ENCODE measurements at regions not wholly inside any gene's neighbourhood (a gene's known extent, or its start where the extent isn't known, plus 50 kb on each side); places are given as distances from the start of the nearest gene placed in this dataset.

GRCh38 chr7:67463316-67463715 is 466.7 kb downstream of the TYW1 start:
- intact Hi-C loops (cut with DNase I), result no loop called here
- 92 to 100% methylated on average over 1 of the region's 1 CpG for WGBS, 2 donors
- Histone ChIP-seq H3K36me3 (no peaks in the 10 kb centered on the region), H3K27me3 (no peaks in the 10 kb centered on the region), H3K4me3 (replicated peaks in 1 of 3) (no peak overlapping the region), H3K9me3 (no peaks in the 10 kb centered on the region), H3K27ac (no peak overlapping the region), H3K4me1 (no peaks in the 10 kb centered on the region)
- TF ChIP-seq CTCF (IDR thresholded peaks at IDR 0.05) (no peak), POLR2A (IDR thresholded peaks at IDR 0.05) (no peak)
- no peak for DNase-seq

- TF ChIP-seq CTCF (IDR thresholded peaks at IDR 0.05) (no peak), POLR2A (IDR thresholded peaks at IDR 0.05) (no peak)
- Histone ChIP-seq H3K9me3 (no peaks in the 10 kb centered on the region), H3K4me3 (replicated peaks in 1 of 3) (no peak overlapping the region), H3K4me1 (no peaks in the 10 kb centered on the region), H3K36me3 (no peaks in the 10 kb centered on the region), H3K27me3 (no peaks in the 10 kb centered on the region), H3K27ac (no peak overlapping the region)
- peak in 1 of 2 donors; percentile 6 for DNase-seq
- intact Hi-C loops (cut with DNase I), result no loop called here
- WGBS, 2 donors, result 26 to 29% methylated on average over 1 of the region's 1 CpG
Measured at GRCh38 chr7:67463983-67464382, 467.4 kb downstream of the TYW1 start.

- Histone ChIP-seq H3K9me3 (no peaks in the 10 kb centered on the region), H3K27ac (no peak overlapping the region), H3K36me3 (no peaks in the 10 kb centered on the region), H3K4me1 (peaks cover 5 to 6% of the 10 kb centered on the region in 2 donors), H3K4me3 (replicated peaks in 1 of 3) (no peak overlapping the region), H3K27me3 (no peaks in the 10 kb centered on the region)
- TF ChIP-seq CTCF (IDR thresholded peaks at IDR 0.05) (no peak), POLR2A (IDR thresholded peaks at IDR 0.05) (no peak)
- WGBS, 2 donors, result 83 to 95% methylated on average over 2 of the region's 2 CpGs
- DNase-seq, result no peak
- intact Hi-C loops (cut with DNase I), result no loop called here
Measured at GRCh38 chr7:67466109-67466508, 469.5 kb downstream of the TYW1 start.

- peak overlapping the region; percentile 58 to 73 (median 70) for H3K27ac ChIP-seq
- DNase-seq, result peak; percentile 81 to 87
- WGBS, 2 donors, result 12 to 16% methylated on average over 6 of the region's 6 CpGs
- no peaks in the 10 kb centered on the region for H3K27me3 ChIP-seq
- no peaks in the 10 kb centered on the region for H3K9me3 ChIP-seq
- H3K36me3 ChIP-seq, result no peaks in the 10 kb centered on the region
- peaks cover 5 to 13% of the 10 kb centered on the region in 2 donors for H3K4me1 ChIP-seq
- intact Hi-C loops (cut with DNase I), result no loop called here
- no peak for TF ChIP-seq POLR2A (IDR thresholded peaks at IDR 0.05)
- TF ChIP-seq CTCF (IDR thresholded peaks at IDR 0.05), result no peak
- H3K4me3 ChIP-seq (replicated peaks in 1 of 3), result no peak overlapping the region
Measured at GRCh38 chr7:67470256-67470751, 473.7 kb downstream of the TYW1 start.

- Histone ChIP-seq H3K27ac (no peak overlapping the region), H3K27me3 (no peaks in the 10 kb centered on the region), H3K36me3 (no peaks in the 10 kb centered on the region), H3K4me3 (replicated peaks in 1 of 3) (no peak overlapping the region), H3K4me1 (peaks cover 0 to 7% of the 10 kb centered on the region in 2 donors), H3K9me3 (no peaks in the 10 kb centered on the region)
- 90 to 93% methylated on average over 1 of the region's 1 CpG for WGBS, 2 donors
- intact Hi-C loops (cut with DNase I), result no loop called here
- DNase-seq, result no peak
- TF ChIP-seq POLR2A (IDR thresholded peaks at IDR 0.05), result no peak
- no peak for TF ChIP-seq CTCF (IDR thresholded peaks at IDR 0.05)
Measured at GRCh38 chr7:67475293-67475692, 478.7 kb downstream of the TYW1 start.
